ENCODE measurements at regions not wholly inside any gene's neighbourhood (a gene's known extent, or its start where the extent isn't known, plus 50 kb on each side); places are given as distances from the start of the nearest gene placed in this dataset.

GRCh38 chr4:126860308-126860707 lies 772.4 kb upstream of the INTU start:
- ChIA-PET RAD21 (ENCODE audit: unreplicated experiment) (no interaction called here), SMC1A (ENCODE audit: uncharacterized antibody, unreplicated experiment) (no interaction called here), POLR2A (no interaction called here), CTCF (no interaction called here)
- no peak overlapping the region for H2AFZ ChIP-seq (ENCODE audit: control insufficient read depth, low read depth, low read length)
- no peaks in the 10 kb centered on the region for H3K36me3 ChIP-seq (ENCODE audit: control insufficient read depth in 2 of 2, insufficient read depth in 2 of 2, low read length in 1 of 2)
- whole genome bisulfite sequencing (ENCODE audit: insufficient coverage, insufficient replicate concordance, low lambda C conversion rate, missing lambda C conversion rate): 20% methylated on average over 1 of the region's 1 CpG
- no TSS peak for BruUV-seq (replicated peaks)
- in situ Hi-C loops (cut with MboI) (no loop called here), intact Hi-C loops (cut with micrococcal nuclease; ENCODE audit: unreplicated experiment) (no loop called here)
- no peak overlapping the region for H3K4me2 ChIP-seq (ENCODE audit: control insufficient read depth, insufficient read depth)
- H3K9me3 ChIP-seq (replicated peaks; ENCODE audit: control insufficient read depth, insufficient read depth, low read length): no peaks in the 10 kb centered on the region
- no peak overlapping the region for H3K27ac ChIP-seq (ENCODE audit: control insufficient read depth, insufficient read depth)
- FAIRE-seq (no peak), ATAC-seq (no peak), DNase-seq (ENCODE audit: low read depth, low spot score) (no peak)
- TF ChIP-seq CHD4 (IDR thresholded peaks at IDR 0.05): no peak
- TF ChIP-seq POLR2AphosphoS5 (IDR thresholded peaks at IDR 0.05; ENCODE audit: low read length): no peak
- TF ChIP-seq YY1 (IDR thresholded peaks at IDR 0.05; ENCODE audit: low read depth, low read length): no peak
- TF ChIP-seq BCL11A (IDR thresholded peaks at IDR 0.05; ENCODE audit: low read depth, low read length): no peak
- TF ChIP-seq SREBF2 (IDR thresholded peaks at IDR 0.05; ENCODE audit: low read length): no peak
- no peak for TF ChIP-seq ATF3 (IDR thresholded peaks at IDR 0.05; ENCODE audit: borderline replicate concordance, extremely low read depth, low read depth, low read length)
- TF ChIP-seq ZNF622 (IDR thresholded peaks at IDR 0.05): no peak
- TF ChIP-seq, protein P1, sequence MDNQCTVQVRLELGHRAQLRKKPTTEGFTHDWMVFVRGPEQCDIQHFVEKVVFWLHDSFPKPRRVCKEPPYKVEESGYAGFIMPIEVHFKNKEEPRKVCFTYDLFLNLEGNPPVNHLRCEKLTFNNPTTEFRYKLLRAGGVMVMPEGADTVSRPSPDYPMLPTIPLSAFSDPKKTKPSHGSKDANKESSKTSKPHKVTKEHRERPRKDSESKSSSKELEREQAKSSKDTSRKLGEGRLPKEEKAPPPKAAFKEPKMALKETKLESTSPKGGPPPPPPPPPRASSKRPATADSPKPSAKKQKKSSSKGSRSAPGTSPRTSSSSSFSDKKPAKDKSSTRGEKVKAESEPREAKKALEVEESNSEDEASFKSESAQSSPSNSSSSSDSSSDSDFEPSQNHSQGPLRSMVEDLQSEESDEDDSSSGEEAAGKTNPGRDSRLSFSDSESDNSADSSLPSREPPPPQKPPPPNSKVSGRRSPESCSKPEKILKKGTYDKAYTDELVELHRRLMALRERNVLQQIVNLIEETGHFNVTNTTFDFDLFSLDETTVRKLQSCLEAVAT (IDR thresholded peaks at IDR 0.05): no peak
- no peak for TF ChIP-seq E2F8 (IDR thresholded peaks at IDR 0.05; ENCODE audit: low read depth, partially characterized antibody)
- no peak for TF ChIP-seq CHD1 (IDR thresholded peaks at IDR 0.05; ENCODE audit: low read depth, low read length)
- TF ChIP-seq CBX5 (IDR thresholded peaks at IDR 0.05; ENCODE audit: low read depth): no peak
- TF ChIP-seq RELB (IDR thresholded peaks at IDR 0.05; ENCODE audit: low read depth): no peak
- TF ChIP-seq JUND (IDR thresholded peaks at IDR 0.05; ENCODE audit: low read depth, low read length): no peak
- H3K4me3 ChIP-seq: no peak overlapping the region
- H3K27me3 ChIP-seq (replicated peaks in 1 of 2; ENCODE audit: control insufficient read depth in 2 of 2, insufficient read depth in 2 of 2, low read length in 1 of 2): no peaks in the 10 kb centered on the region
- H3K9ac ChIP-seq (ENCODE audit: control insufficient read depth, insufficient read depth, low read length): no peak overlapping the region
- H3K4me1 ChIP-seq (ENCODE audit: control insufficient read depth, insufficient read depth, low read length): no peaks in the 10 kb centered on the region
- no peaks in the 10 kb centered on the region for H4K20me1 ChIP-seq (ENCODE audit: control insufficient read depth, insufficient read depth)
- H3K79me2 ChIP-seq (ENCODE audit: control insufficient read depth, insufficient read depth, low read length): no peaks in the 10 kb centered on the region
